HepG2 (cell line): ENCODE measurements at regions not wholly inside any gene's neighbourhood (a gene's known extent, or its start where the extent isn't known, plus 50 kb on each side); places are given as distances from the start of the nearest gene placed in this dataset.

ENCODE experiments used
- ATAC-seq: fragments of 200-7000 bp; cut with Tn5 transposase; 3 replicates; pipeline ENCODE4 v1.9.1; 2020; ENCODE audit warnings: mild to moderate bottlenecking, moderate library complexity
- BruUV-seq: library from RNA; stranded (reverse); fragments of 400-500 nt; replicated peaks from 2 replicates; lab custom pipeline; 2021; lab: Mats Ljungman, UMichigan
- CTCF ChIA-PET: fragments of 300-600 bp; formaldehyde crosslinking; extraction: SDS; loops from one replicate; lab custom pipeline; 2021; ENCODE audit warnings: low total read pairs, inconsistent platforms, low intra/inter-chr PET ratio; lab: Yijun Ruan, JAX
- POLR2A ChIA-PET: fragments of 350-600 bp; sonication (Branson Sonifier 250); formaldehyde crosslinking; loops from one replicate; lab custom pipeline; 2020; ENCODE audit warnings: antibody characterized with exemption, inconsistent platforms; lab: Yijun Ruan, JAX
- DNase-seq: peaks from one replicate; pipeline ENCODE4 v3.0.0-alpha.2; 2015; ENCODE audit warnings: low spot score
- FAIRE-seq: peaks from 3 replicates; lab custom pipeline; 2011; peaks lifted over from hg19 to GRCh38; lab: Jason Lieb, UNC
- H2AFZ ChIP-seq: one replicate; pipeline ENCODE4 v1.6.1; 2011; ENCODE audit warnings: low read length, inconsistent platforms
- H3K27ac ChIP-seq: fragments of 300-600 bp; 3 replicates; pipeline ENCODE4 v1.8.0; 2011; ENCODE audit warnings: mixed run types, mild to moderate bottlenecking, mixed read lengths, low read length, inconsistent platforms; ENCODE audit not compliant: insufficient read depth; ENCODE audit errors: extremely low read length
- H3K27me3 ChIP-seq, 2 experiments: fragments of 200-600 bp in 1 of 2; 2 replicates in 1 of 2; 3 replicates in 1 of 2; pipeline versions ENCODE4 v1.6.0 to v1.8.0; 2011; ENCODE audit warnings: low read length in 2 of 2, mild to moderate bottlenecking in 2 of 2, moderate library complexity in 2 of 2, inconsistent platforms in 1 of 2; ENCODE audit not compliant: insufficient read depth in 2 of 2, control insufficient read depth in 1 of 2
- H3K36me3 ChIP-seq, 2 experiments: fragments of 200-600 bp in 1 of 2; replicated peaks in 1 of 2; 2 replicates in 1 of 2; 3 replicates in 1 of 2; pipeline versions ENCODE4 v1.5.1 to v1.8.0; 2011; ENCODE audit warnings: low read length in 2 of 2, inconsistent platforms in 1 of 2; ENCODE audit not compliant: insufficient read depth in 2 of 2, control insufficient read depth in 1 of 2
- H3K4me1 ChIP-seq: 2 replicates; pipeline ENCODE4 v1.5.1; 2012; ENCODE audit warnings: low read length, inconsistent platforms; ENCODE audit not compliant: insufficient read depth
- H3K4me2 ChIP-seq: 2 replicates; pipeline ENCODE4 v1.6.0; 2011; ENCODE audit warnings: low read depth, low read length, inconsistent platforms
- H3K4me3 ChIP-seq, 3 experiments: fragments of 200-600 bp in 1 of 3; sonication (generic), shearing (Covaris generic) in 1 of 3; replicated peaks in 1 of 3; 2 replicates each; pipeline ENCODE4 v1.5.1; 2011 to 2016; ENCODE audit warnings: low read length in 3 of 3, inconsistent platforms in 2 of 3, low read depth in 2 of 3, mild to moderate bottlenecking in 2 of 3, control low read depth in 1 of 3, mixed read lengths in 1 of 3; ENCODE audit not compliant: insufficient read depth in 1 of 3
- H3K79me2 ChIP-seq: one replicate; pipeline ENCODE4 v1.6.1; 2011; ENCODE audit warnings: low read length, inconsistent platforms; ENCODE audit not compliant: insufficient read depth
- H3K9ac ChIP-seq: 2 replicates; pipeline ENCODE4 v1.6.0; 2011; ENCODE audit warnings: mild to moderate bottlenecking, low read depth, low read length, inconsistent platforms; ENCODE audit not compliant: insufficient read depth
- H3K9me3 ChIP-seq: 2 replicates; pipeline ENCODE4 v1.5.1; 2012; ENCODE audit warnings: mild to moderate bottlenecking, low read length
- H4K20me1 ChIP-seq: 2 replicates; pipeline ENCODE4 v1.6.0; 2011; ENCODE audit warnings: inconsistent platforms, mild to moderate bottlenecking, low read length, moderate library complexity; ENCODE audit not compliant: insufficient read depth
- MBD4 ChIP-seq: IDR thresholded peaks from 2 replicates; pipeline ENCODE4 v1.6.1; 2012; ENCODE audit warnings: low read length, inconsistent platforms, borderline replicate concordance
- STAG1 ChIP-seq: sonication (generic); formaldehyde crosslinking; IDR thresholded peaks from 2 replicates; pipeline ENCODE4 v1.4.0; 2020; ENCODE audit warnings: missing genetic modification reagents
- ZBTB21 ChIP-seq: sonication (generic); formaldehyde crosslinking; IDR thresholded peaks from 2 replicates; pipeline ENCODE4 v1.4.0; 2020; ENCODE audit warnings: missing genetic modification reagents
- ZBTB3 ChIP-seq: sonication (generic); formaldehyde crosslinking; IDR thresholded peaks from 2 replicates; pipeline ENCODE4 v1.4.0; 2020; ENCODE audit warnings: low read depth, mild to moderate bottlenecking, moderate library complexity, missing genetic modification reagents, borderline replicate concordance
- ZNF143 ChIP-seq: sonication (generic); formaldehyde crosslinking; IDR thresholded peaks from 2 replicates; pipeline ENCODE4 v1.4.0; 2020; ENCODE audit warnings: missing genetic modification reagents
- ZNF605 ChIP-seq: sonication (generic); formaldehyde crosslinking; IDR thresholded peaks from 2 replicates; pipeline ENCODE4 v1.8.0; 2022; ENCODE audit warnings: mild to moderate bottlenecking, missing genetic modification reagents
- ZNF766 ChIP-seq: sonication (generic); formaldehyde crosslinking; IDR thresholded peaks from 2 replicates; pipeline ENCODE4 v1.5.0; 2020; ENCODE audit warnings: missing genetic modification reagents, borderline replicate concordance
- WGBS: methylation state at CpG from one replicate; pipeline ENCODE4 v1.1.6; 2017; ENCODE audit warnings: low lambda C conversion rate; 5-methylcytosine and 5-hydroxymethylcytosine counted together
- in situ Hi-C: cut with HindIII; loops from 2 replicates; pipeline ENCODE4 v1.10.0; 2017; ENCODE audit warnings: low pct_unique_long_range_greater_than_20kb; ENCODE audit not compliant: extremely low pct_ligation_motif_present
- intact Hi-C: fragments of 100-400 bp; cut with micrococcal nuclease; formaldehyde crosslinking; loops from one replicate; pipeline ENCODE4 v1.10.0; 2022; ENCODE audit not compliant: unreplicated experiment
- TF ChIP-seq, protein P1 (sequence below): sonication (generic); formaldehyde crosslinking; IDR thresholded peaks from 2 replicates; pipeline ENCODE4 v1.8.1; 2023; ENCODE audit warnings: mild to moderate bottlenecking, missing genetic modification reagents
- TF ChIP-seq, protein P2 (sequence below): sonication (generic); formaldehyde crosslinking; IDR thresholded peaks from 2 replicates; pipeline ENCODE4 v1.5.0; 2020; ENCODE audit warnings: missing genetic modification reagents
- TF ChIP-seq, protein P3 (sequence below): sonication (generic); formaldehyde crosslinking; IDR thresholded peaks from 2 replicates; pipeline ENCODE4 v1.4.0; 2020; ENCODE audit warnings: missing genetic modification reagents; ENCODE audit errors: not compliant biosample characterization
- TF ChIP-seq, protein P4 (sequence below): sonication (generic); formaldehyde crosslinking; IDR thresholded peaks from 2 replicates; pipeline ENCODE4 v1.9.0; 2022; ENCODE audit warnings: low read depth, missing genetic modification reagents

DNA sequence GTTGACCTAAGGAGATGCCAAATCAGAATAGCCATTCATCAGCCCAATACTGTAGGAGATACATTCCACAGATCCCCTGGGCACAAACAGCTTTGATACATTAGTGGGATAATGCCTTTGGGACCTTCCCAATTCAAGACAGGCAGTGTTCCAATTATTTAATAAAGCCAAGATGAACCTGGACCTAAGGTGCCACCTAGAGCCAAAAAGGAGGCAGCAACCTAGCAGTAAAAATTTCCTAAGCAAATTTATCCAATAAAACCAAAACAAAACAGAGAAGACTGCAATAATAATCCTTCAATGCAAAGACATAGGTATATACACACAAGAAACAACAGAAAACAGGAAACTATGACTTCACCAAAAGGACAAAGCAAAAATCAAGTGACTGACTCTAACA lies 253.0 kb downstream of the HINT1 start:
- DNase-seq (no peak), FAIRE-seq (no peak), ATAC-seq (no peak)
- POLR2A ChIA-PET = no interaction called here
- H3K9ac ChIP-seq = no peak overlapping the region
- no peak overlapping the region for H3K4me3 ChIP-seq
- H3K79me2 ChIP-seq = no peaks in the 10 kb centered on the region
- intact Hi-C loops (loop anchor here (1.0 kb wide), 1 partner anchor 41 kb away; no protein-coding TSS in a partner anchor), in situ Hi-C loops (no loop called here)
- no peak overlapping the region for H3K4me2 ChIP-seq
- no peaks in the 10 kb centered on the region for H3K9me3 ChIP-seq
- H2AFZ ChIP-seq = no peak overlapping the region
- no TSS peak for BruUV-seq
- H3K36me3 ChIP-seq = no peaks in the 10 kb centered on the region
- no peak overlapping the region for H3K27ac ChIP-seq
- H3K4me1 ChIP-seq = no peaks in the 10 kb centered on the region
- no peaks in the 10 kb centered on the region for H4K20me1 ChIP-seq
- no peaks in the 10 kb centered on the region; a peak in 1 of 5 replicates for H3K27me3 ChIP-seq
- CTCF ChIA-PET = interaction anchor here (2.7 kb wide), 1 partner anchor 40 kb away, joined by 8 read pairs; no protein-coding TSS in a partner anchor
- peak; percentile 46 for TF ChIP-seq STAG1
- TF ChIP-seq, protein P1, sequence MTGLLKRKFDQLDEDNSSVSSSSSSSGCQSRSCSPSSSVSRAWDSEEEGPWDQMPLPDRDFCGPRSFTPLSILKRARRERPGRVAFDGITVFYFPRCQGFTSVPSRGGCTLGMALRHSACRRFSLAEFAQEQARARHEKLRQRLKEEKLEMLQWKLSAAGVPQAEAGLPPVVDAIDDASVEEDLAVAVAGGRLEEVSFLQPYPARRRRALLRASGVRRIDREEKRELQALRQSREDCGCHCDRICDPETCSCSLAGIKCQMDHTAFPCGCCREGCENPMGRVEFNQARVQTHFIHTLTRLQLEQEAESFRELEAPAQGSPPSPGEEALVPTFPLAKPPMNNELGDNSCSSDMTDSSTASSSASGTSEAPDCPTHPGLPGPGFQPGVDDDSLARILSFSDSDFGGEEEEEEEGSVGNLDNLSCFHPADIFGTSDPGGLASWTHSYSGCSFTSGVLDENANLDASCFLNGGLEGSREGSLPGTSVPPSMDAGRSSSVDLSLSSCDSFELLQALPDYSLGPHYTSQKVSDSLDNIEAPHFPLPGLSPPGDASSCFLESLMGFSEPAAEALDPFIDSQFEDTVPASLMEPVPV (CRISPR knock-in tag) = no peak

DNA sequence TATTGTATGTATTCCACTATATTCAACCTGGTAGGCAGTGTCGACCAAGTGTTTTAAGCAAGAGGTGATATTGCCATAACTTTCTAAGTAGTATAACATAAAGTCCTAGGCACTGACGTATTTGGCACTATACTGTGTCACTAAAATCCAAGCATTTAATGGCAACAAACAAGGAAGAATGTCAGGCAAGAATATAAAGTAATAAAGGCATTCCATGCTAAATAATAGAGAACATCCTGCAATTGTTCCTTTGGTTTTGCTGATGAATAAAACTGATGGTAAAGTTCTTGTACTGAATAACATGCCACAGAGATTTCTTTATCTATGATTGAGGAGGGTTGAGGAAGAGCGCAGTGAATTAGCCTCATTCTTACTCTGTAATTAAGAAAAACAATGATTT lies 256.9 kb downstream of the HINT1 start:
- intact Hi-C loops = no loop called here
- BruUV-seq = no TSS peak
- ATAC-seq = no peak
- TF ChIP-seq ZBTB3 (CRISPR knock-in tag) = no peak
- TF ChIP-seq, protein P2, sequence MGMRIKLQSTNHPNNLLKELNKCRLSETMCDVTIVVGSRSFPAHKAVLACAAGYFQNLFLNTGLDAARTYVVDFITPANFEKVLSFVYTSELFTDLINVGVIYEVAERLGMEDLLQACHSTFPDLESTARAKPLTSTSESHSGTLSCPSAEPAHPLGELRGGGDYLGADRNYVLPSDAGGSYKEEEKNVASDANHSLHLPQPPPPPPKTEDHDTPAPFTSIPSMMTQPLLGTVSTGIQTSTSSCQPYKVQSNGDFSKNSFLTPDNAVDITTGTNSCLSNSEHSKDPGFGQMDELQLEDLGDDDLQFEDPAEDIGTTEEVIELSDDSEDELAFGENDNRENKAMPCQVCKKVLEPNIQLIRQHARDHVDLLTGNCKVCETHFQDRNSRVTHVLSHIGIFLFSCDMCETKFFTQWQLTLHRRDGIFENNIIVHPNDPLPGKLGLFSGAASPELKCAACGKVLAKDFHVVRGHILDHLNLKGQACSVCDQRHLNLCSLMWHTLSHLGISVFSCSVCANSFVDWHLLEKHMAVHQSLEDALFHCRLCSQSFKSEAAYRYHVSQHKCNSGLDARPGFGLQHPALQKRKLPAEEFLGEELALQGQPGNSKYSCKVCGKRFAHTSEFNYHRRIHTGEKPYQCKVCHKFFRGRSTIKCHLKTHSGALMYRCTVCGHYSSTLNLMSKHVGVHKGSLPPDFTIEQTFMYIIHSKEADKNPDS (CRISPR knock-in tag) = no peak
- TF ChIP-seq ZNF143 (CRISPR knock-in tag) = no peak
- TF ChIP-seq, protein P3, sequence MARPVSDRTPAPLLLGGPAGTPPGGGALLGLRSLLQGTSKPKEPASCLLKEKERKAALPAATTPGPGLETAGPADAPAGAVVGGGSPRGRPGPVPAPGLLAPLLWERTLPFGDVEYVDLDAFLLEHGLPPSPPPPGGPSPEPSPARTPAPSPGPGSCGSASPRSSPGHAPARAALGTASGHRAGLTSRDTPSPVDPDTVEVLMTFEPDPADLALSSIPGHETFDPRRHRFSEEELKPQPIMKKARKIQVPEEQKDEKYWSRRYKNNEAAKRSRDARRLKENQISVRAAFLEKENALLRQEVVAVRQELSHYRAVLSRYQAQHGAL (CRISPR knock-in tag) = no peak
- TF ChIP-seq, protein P4, sequence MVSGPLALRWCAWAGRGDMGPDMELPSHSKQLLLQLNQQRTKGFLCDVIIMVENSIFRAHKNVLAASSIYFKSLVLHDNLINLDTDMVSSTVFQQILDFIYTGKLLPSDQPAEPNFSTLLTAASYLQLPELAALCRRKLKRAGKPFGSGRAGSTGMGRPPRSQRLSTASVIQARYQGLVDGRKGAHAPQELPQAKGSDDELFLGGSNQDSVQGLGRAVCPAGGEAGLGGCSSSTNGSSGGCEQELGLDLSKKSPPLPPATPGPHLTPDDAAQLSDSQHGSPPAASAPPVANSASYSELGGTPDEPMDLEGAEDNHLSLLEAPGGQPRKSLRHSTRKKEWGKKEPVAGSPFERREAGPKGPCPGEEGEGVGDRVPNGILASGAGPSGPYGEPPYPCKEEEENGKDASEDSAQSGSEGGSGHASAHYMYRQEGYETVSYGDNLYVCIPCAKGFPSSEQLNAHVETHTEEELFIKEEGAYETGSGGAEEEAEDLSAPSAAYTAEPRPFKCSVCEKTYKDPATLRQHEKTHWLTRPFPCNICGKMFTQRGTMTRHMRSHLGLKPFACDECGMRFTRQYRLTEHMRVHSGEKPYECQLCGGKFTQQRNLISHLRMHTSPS (CRISPR knock-in tag) = no peak
- TF ChIP-seq ZBTB21 = no peak
- no peak for TF ChIP-seq MBD4
- TF ChIP-seq ZNF605 (CRISPR knock-in tag) = no peak
- no peak for TF ChIP-seq ZNF766 (CRISPR knock-in tag)
- TF ChIP-seq, all 625 proteins: peak for 0
- Histone ChIP-seq H3K9me3 (no peaks in the 10 kb centered on the region), H3K27me3 (no peaks in the 10 kb centered on the region; a peak in 1 of 5 replicates), H3K36me3 (no peaks in the 10 kb centered on the region), H4K20me1 (no peaks in the 10 kb centered on the region), H3K4me2 (no peak overlapping the region), H3K4me1 (no peaks in the 10 kb centered on the region), H3K4me3 (no peak overlapping the region), H3K9ac (no peak overlapping the region), H3K79me2 (no peaks in the 10 kb centered on the region), H3K27ac (no peak overlapping the region), H2AFZ (no peak overlapping the region)
- in situ Hi-C loops = no loop called here
- 11% methylated on average over 3 of the region's 3 CpGs for whole genome bisulfite sequencing
- CTCF ChIA-PET = no interaction called here
- POLR2A ChIA-PET = no interaction called here
- DNase-seq (no peak), FAIRE-seq (no peak)
